Breast epithelium (tissue), 4 donors: ENCODE measurements at regions not wholly inside any gene's neighbourhood (a gene's known extent, or its start where the extent isn't known, plus 50 kb on each side); places are given as distances from the start of the nearest gene placed in this dataset.

Experiments
- DNase-seq, 2 donors: peaks; one replicate each; pipeline ENCODE4 v3.0.0-alpha.2; 2019; ENCODE audit warnings: low spot score in 2 of 2
- H3K27ac ChIP-seq, 2 donors: fragments of 200-600 bp; sonication (generic) in 1 of 2; one replicate each; pipeline ENCODE4 v1.5.1; 2016 to 2019; ENCODE audit warnings: mild to moderate bottlenecking in 1 of 2
- H3K27me3 ChIP-seq, 2 donors: fragments of 200-600 bp; sonication (generic) in 1 of 2; one replicate each; pipeline versions ENCODE4 v1.5.1 to v1.6.0; 2017 to 2019; ENCODE audit warnings: control low read depth in 1 of 2, mild to moderate bottlenecking in 1 of 2
- H3K36me3 ChIP-seq: fragments of 200-600 bp; one replicate; pipeline ENCODE4 v1.5.1; 2019
- H3K4me1 ChIP-seq, 2 donors: fragments of 200-600 bp; sonication (generic); one replicate each; pipeline ENCODE4 v1.5.1; 2016 to 2019; ENCODE audit warnings: control low read depth in 1 of 2
- H3K4me3 ChIP-seq, 3 donors: fragments of 200-600 bp; sonication (generic); 1 replicate in 2 of 3; 2 replicates in 1 of 3; pipeline ENCODE4 v1.5.1; 2016 to 2019; ENCODE audit warnings: mild to moderate bottlenecking in 3 of 3, moderate library complexity in 2 of 3
- H3K9me3 ChIP-seq, 2 donors: fragments of 200-600 bp; sonication (generic) in 1 of 2; one replicate each; pipeline ENCODE4 v1.5.1; 2016 to 2019; ENCODE audit warnings: control low read depth in 1 of 2
- POLR2A ChIP-seq: fragments of 450-650 bp; IDR thresholded peaks from one replicate; pipeline ENCODE4 v1.6.1; 2016; ENCODE audit warnings: antibody characterized with exemption, mild to moderate bottlenecking, moderate library complexity
- POLR2AphosphoS5 ChIP-seq, 3 donors: sonication (generic); formaldehyde crosslinking; IDR thresholded peaks; one replicate each; pipeline ENCODE4 v1.6.1; 2017; ENCODE audit warnings: antibody characterized with exemption in 3 of 3
- intact Hi-C: fragments of 100-400 bp; cut with DNase I; formaldehyde crosslinking; loops from one replicate; pipeline ENCODE4 v1.15.1; 2023; ENCODE audit warnings: low total_unique reads
- TF ChIP-seq, protein P1 (sequence below), 3 donors: fragments of 450-650 bp; IDR thresholded peaks; one replicate each; pipeline ENCODE4 v1.5.1; 2016 to 2017; ENCODE audit warnings: antibody characterized with exemption in 3 of 3, mild to moderate bottlenecking in 3 of 3, moderate library complexity in 3 of 3

DNA sequence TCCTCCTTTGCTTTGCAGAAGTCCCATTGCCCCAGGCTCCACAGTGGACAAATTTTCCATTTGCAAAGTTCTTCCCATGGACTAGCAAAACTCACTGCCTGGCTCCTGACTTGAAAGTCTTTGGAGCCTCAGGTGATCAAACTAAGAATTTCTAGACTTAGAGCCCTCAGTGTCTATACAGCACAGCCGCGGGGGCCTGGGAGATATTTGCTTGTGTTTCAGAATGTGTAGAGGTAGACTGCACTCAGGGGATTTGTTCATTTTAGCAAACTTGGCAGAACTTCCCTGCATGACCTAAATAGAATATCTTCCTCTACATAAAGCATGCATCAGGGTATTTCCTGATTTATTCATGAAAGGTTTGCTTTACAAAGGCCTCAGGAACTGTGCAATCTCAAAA, 384.2 kb upstream of the ZNF462 start:
- Histone ChIP-seq H3K9me3 (no peaks in the 10 kb centered on the region), H3K27me3 (no peaks in the 10 kb centered on the region), H3K4me3 (no peak overlapping the region), H3K4me1 (no peaks in the 10 kb centered on the region), H3K36me3 (no peaks in the 10 kb centered on the region), H3K27ac (no peak overlapping the region)
- TF ChIP-seq, protein P1, sequence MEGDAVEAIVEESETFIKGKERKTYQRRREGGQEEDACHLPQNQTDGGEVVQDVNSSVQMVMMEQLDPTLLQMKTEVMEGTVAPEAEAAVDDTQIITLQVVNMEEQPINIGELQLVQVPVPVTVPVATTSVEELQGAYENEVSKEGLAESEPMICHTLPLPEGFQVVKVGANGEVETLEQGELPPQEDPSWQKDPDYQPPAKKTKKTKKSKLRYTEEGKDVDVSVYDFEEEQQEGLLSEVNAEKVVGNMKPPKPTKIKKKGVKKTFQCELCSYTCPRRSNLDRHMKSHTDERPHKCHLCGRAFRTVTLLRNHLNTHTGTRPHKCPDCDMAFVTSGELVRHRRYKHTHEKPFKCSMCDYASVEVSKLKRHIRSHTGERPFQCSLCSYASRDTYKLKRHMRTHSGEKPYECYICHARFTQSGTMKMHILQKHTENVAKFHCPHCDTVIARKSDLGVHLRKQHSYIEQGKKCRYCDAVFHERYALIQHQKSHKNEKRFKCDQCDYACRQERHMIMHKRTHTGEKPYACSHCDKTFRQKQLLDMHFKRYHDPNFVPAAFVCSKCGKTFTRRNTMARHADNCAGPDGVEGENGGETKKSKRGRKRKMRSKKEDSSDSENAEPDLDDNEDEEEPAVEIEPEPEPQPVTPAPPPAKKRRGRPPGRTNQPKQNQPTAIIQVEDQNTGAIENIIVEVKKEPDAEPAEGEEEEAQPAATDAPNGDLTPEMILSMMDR (IDR thresholded peaks at IDR 0.05): no peak
- intact Hi-C loops: no loop called here
- no peak for DNase-seq

DNA sequence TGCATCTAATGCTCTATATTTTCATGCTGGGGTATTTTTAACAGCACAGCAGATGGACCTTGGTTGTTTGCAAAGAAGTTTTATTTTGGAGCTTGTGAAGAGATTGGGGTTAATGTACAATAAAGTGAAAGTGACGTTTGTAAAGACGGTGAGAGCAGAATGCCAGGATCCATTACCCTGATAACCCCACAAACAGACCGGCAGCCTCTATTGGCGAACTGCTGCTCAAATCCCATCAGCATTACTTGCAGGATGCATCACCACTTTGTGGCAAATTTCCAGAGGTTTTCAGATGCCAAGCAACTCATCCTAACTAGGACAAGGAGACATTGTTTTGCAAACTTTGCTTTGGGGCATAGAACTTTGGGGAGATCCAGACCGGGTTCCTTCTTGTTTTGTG, 383.3 kb upstream of the ZNF462 start:
- H3K27me3 ChIP-seq: no peaks in the 10 kb centered on the region
- peak in 1 of 2 donors; percentile 67 for DNase-seq
- no peaks in the 10 kb centered on the region for H3K9me3 ChIP-seq
- H3K4me3 ChIP-seq: no peak overlapping the region
- no peaks in the 10 kb centered on the region for H3K4me1 ChIP-seq
- intact Hi-C loops: no loop called here
- no peaks in the 10 kb centered on the region for H3K36me3 ChIP-seq
- TF ChIP-seq, protein P1 (IDR thresholded peaks at IDR 0.05): no peak
- TF ChIP-seq POLR2A (no peak), POLR2AphosphoS5 (IDR thresholded peaks at IDR 0.05) (no peak)
- no peak overlapping the region for H3K27ac ChIP-seq

DNA sequence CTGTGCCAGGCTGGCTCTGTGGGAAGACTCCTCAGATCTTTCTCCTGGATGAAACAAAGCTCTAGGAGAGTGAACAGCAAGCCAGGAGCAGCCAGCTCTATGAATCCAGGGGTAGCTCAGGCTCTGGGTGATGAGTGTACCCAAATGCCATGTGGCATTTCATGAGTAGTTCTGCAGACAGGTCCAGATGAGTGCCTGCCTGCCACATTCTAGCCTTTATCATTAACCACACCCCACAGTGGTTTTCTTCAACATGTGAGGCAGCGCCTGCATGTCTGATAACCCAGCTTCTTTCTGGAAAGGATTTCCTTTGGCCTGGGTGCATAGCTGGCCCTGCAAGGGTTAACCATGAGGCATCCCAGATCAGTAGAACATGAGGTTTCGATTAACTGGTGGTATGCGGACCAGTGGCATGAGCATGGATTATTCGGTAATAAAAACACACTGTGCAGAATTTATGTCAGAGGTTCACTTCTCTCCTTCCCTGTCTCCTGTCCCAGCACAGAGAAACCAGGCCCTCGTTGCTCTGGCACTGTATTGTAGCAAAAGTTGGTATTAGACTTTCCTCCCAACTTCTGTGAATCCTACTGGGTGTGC, 381.9 kb upstream of the ZNF462 start:
- no peaks in the 10 kb centered on the region for H3K36me3 ChIP-seq
- H3K27ac ChIP-seq: no peak overlapping the region
- no peaks in the 10 kb centered on the region for H3K27me3 ChIP-seq
- H3K9me3 ChIP-seq: no peaks in the 10 kb centered on the region
- no peak overlapping the region for H3K4me3 ChIP-seq
- no peak for DNase-seq
- no peak for TF ChIP-seq POLR2AphosphoS5 (IDR thresholded peaks at IDR 0.05)
- TF ChIP-seq, protein P1 (IDR thresholded peaks at IDR 0.05): no peak
- TF ChIP-seq POLR2A: no peak
- intact Hi-C loops: no loop called here
- no peaks in the 10 kb centered on the region for H3K4me1 ChIP-seq

DNA sequence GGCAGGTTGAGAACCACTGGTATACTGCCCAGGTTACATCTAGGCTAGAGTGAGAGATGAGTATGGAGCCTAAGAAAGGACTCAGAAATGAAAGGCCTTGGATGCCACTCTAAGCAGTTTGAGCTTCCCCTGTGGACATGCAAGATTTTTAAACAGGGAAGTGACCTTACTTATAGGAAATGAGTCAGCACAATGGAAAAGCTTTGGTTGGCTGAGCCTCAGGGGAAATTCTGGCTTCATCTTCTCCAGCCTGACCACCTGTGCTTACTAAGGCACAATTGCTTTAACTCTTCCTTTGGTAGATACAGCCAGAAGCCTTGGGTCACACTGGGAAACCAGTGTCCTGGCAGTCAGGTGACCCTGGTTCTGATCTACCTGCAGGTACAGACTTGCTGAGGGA, 380.2 kb upstream of the ZNF462 start:
- TF ChIP-seq POLR2A (no peak), POLR2AphosphoS5 (IDR thresholded peaks at IDR 0.05) (no peak)
- TF ChIP-seq, protein P1 (IDR thresholded peaks at IDR 0.05): no peak
- H3K9me3 ChIP-seq: no peaks in the 10 kb centered on the region
- H3K36me3 ChIP-seq: no peaks in the 10 kb centered on the region
- H3K27ac ChIP-seq: no peak overlapping the region
- H3K4me1 ChIP-seq: no peaks in the 10 kb centered on the region
- DNase-seq: peak in 1 of 2 donors; percentile 19
- intact Hi-C loops: no loop called here
- H3K4me3 ChIP-seq: no peak overlapping the region
- H3K27me3 ChIP-seq: no peaks in the 10 kb centered on the region

DNA sequence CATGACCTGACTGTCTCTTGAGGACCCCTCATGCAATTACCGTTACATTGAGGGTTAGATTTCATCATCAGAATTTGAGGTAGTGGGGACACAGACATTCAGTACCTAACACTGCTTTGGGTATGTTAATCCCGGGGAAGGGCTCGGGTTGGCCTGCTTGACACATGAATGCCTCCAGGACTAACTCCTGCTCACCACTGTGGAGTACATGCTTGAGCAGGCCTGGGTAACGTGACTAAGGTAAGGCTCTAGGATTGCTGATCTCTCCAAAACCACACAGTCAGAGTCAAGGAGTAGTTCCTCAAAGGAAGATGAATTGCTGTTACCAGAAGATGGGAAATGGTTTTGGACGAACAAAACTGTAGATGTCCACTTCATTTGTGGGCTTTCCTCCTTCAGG, 376.3 kb upstream of the ZNF462 start:
- Histone ChIP-seq H3K27ac (no peak overlapping the region), H3K36me3 (no peaks in the 10 kb centered on the region), H3K9me3 (no peaks in the 10 kb centered on the region), H3K4me1 (no peaks in the 10 kb centered on the region), H3K4me3 (no peak overlapping the region), H3K27me3 (no peaks in the 10 kb centered on the region)
- intact Hi-C loops: no loop called here
- TF ChIP-seq POLR2A (no peak), POLR2AphosphoS5 (IDR thresholded peaks at IDR 0.05) (no peak)
- TF ChIP-seq, protein P1 (IDR thresholded peaks at IDR 0.05): no peak
- no peak for DNase-seq
